GM11168 (cell line): ENCODE measurements at regions not wholly inside any gene's neighbourhood (a gene's known extent, or its start where the extent isn't known, plus 50 kb on each side); places are given as distances from the start of the nearest gene placed in this dataset.

Experiments used
- in situ Hi-C: fragments of 300-500 bp; cut with MboI; formaldehyde crosslinking; loops from one replicate; pipeline ENCODE4 v1.12.0; 2022; ENCODE audit warnings: low sequenced_read_pairs; ENCODE audit not compliant: unreplicated experiment

GRCh38 chr18:24662412-24662821 lies 202.0 kb downstream of the HRH4 start:
- in situ Hi-C loops, result no loop called here

GRCh38 chr18:24663026-24663425 lies 202.6 kb downstream of the HRH4 start:
- in situ Hi-C loops, result no loop called here

- in situ Hi-C loops, result no loop called here
Measured at GRCh38 chr18:24669015-24669414, 208.6 kb downstream of the HRH4 start.

- in situ Hi-C loops, result no loop called here
Measured at GRCh38 chr18:24669502-24669901, 209.1 kb downstream of the HRH4 start.

GRCh38 chr18:24672165-24672941 lies 211.9 kb downstream of the HRH4 start:
- in situ Hi-C loops, result no loop called here

- in situ Hi-C loops, result no loop called here
Measured at GRCh38 chr18:24674200-24674599, 213.8 kb downstream of the HRH4 start.

GRCh38 chr18:24674605-24675004 lies 214.2 kb downstream of the HRH4 start:
- in situ Hi-C loops, result no loop called here

GRCh38 chr18:24677011-24677410 lies 216.6 kb downstream of the HRH4 start:
- in situ Hi-C loops, result no loop called here

GRCh38 chr18:24678107-24678506 lies 217.7 kb downstream of the HRH4 start:
- in situ Hi-C loops, result no loop called here

- in situ Hi-C loops, result no loop called here
Measured at GRCh38 chr18:24678626-24679025, 218.2 kb downstream of the HRH4 start.

- in situ Hi-C loops, result no loop called here
Measured at GRCh38 chr18:24679062-24679461, 218.6 kb downstream of the HRH4 start.

- in situ Hi-C loops, result no loop called here
Measured at GRCh38 chr18:24683925-24684324, 223.5 kb downstream of the HRH4 start.

GRCh38 chr18:24685254-24685959 lies 225.0 kb downstream of the HRH4 start:
- in situ Hi-C loops, result no loop called here

- in situ Hi-C loops, result no loop called here
Measured at GRCh38 chr18:24695168-24695567, 234.7 kb downstream of the HRH4 start.

GRCh38 chr18:24702001-24702515 lies 241.6 kb downstream of the HRH4 start:
- in situ Hi-C loops, result no loop called here

- in situ Hi-C loops, result no loop called here
Measured at GRCh38 chr18:24703316-24703715, 242.9 kb downstream of the HRH4 start.

- in situ Hi-C loops, result no loop called here
Measured at GRCh38 chr18:24704946-24705630, 244.7 kb downstream of the HRH4 start.

- in situ Hi-C loops, result no loop called here
Measured at GRCh38 chr18:24710474-24710873, 250.0 kb downstream of the HRH4 start.

- in situ Hi-C loops, result loop anchor here (10.0 kb wide), 2 partner anchors 115 to 245 kb away; no protein-coding TSS in a partner anchor
Measured at GRCh38 chr18:24719791-24720190, 259.4 kb downstream of the HRH4 start.

- in situ Hi-C loops, result loop anchor here (10.0 kb wide), 2 partner anchors 117 to 247 kb away; no protein-coding TSS in a partner anchor
Measured at GRCh38 chr18:24721388-24721787, 261.0 kb downstream of the HRH4 start.
